ENCODE measurements at regions not wholly inside any gene's neighbourhood (a gene's known extent, or its start where the extent isn't known, plus 50 kb on each side); places are given as distances from the start of the nearest gene placed in this dataset.

GRCh38 chr16:35195173-35195863, 1735.9 kb downstream of the TP53TG3F start:
- TF ChIP-seq CTCF (IDR thresholded peaks at IDR 0.05) (no peak), POLR2A (IDR thresholded peaks at IDR 0.05) (no peak), POLR2AphosphoS5 (IDR thresholded peaks at IDR 0.05) (no peak), EP300 (IDR thresholded peaks at IDR 0.05) (no peak)

Measured in sigmoid colon (tissue), 4 donors.